GM19468 (cell line): ENCODE measurements at regions not wholly inside any gene's neighbourhood (a gene's known extent, or its start where the extent isn't known, plus 50 kb on each side); places are given as distances from the start of the nearest gene placed in this dataset.
"Not testable (repeated sequence)": the region's sequence is repeated elsewhere in the genome, so short reads cannot be mapped to it uniquely, and the experiment has no call there.

ENCODE experiments used
- ATAC-seq: cut with Tn5 transposase; IDR thresholded peaks from one replicate; pipeline ENCODE4 v1.9.1; 2021; ENCODE audit warnings: mild to moderate bottlenecking, moderate library complexity, moderate number of reproducible peaks; ENCODE audit not compliant: unreplicated experiment; ENCODE audit errors: extremely low read depth

DNA sequence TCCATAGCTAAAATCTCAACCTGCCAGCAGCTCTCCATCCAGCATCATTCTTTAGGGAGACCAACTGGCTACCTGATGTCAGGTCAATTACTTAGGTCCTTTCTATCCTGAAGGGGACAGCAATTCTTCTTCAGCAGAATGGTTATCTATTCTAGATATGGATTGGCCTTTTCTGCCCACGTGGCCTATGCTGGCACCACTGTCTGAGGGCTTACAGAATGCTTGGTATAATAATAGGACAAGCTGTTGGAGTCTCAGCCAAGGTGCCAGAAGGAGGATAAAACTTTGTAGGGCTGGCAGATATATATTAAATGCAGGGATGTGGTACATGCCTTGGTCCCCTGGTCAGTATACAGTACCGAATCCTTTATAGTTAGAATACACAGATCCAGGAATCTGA is 89.8 kb upstream of the C1GALT1C1 start:
- no peak for ATAC-seq

DNA sequence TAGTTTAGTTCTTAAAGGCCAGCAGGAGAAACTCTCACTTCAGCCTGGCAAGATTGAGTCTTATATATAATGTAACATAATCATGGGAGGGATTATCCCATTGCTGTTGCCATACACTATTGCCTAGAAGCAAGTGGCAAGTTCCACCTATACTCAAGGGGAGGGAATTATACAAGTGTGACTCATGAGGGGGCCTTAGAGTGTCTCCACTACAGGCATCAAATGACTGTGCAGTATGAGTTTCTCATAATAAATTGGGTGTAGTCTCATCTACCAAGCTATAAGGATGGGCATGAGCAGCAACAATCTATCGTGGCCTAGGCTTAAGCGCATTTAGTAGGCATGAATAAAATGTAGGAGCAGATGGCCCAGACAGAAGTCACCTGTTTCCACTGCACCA is 89.1 kb upstream of the C1GALT1C1 start:
- ATAC-seq, result no peak

DNA sequence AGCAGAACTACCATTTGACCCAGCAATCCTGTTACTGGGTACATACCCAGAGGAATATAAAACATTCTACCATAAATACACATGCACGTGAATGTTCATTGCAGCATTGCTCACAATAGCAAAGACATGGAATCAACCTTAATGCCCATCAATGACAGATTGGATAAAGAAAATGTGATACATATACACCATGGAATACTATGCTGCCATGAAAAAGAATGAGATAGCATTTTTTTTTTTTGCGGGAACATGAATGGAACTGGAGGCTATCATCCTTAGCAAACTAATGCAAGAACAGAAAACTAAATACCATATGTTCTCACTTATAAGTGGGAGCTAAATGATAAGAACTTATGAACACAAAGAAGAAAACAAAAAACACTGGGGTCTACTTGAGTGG is 72.5 kb upstream of the C1GALT1C1 start:
- ATAC-seq, result not testable (repeated sequence)

DNA sequence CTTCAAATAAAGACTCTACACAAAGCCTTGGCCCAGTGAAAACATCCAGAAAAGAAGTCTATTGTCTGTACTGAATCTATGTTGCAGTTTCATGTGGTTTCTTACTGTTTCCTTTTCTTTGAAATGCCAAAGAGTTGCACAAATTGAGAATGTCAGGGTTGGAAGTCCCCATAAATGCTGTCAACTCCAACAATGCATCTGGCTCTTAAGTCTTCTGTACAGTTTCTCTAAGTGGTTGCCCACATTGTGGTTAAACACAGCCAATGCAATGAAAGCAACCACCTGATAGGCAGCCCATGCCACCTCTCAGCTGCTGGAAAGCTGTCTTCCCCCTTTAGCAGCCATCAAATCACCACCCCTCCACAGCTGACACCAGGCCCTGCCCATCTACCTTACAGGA is 67.2 kb upstream of the C1GALT1C1 start:
- peak; percentile 56 for ATAC-seq

DNA sequence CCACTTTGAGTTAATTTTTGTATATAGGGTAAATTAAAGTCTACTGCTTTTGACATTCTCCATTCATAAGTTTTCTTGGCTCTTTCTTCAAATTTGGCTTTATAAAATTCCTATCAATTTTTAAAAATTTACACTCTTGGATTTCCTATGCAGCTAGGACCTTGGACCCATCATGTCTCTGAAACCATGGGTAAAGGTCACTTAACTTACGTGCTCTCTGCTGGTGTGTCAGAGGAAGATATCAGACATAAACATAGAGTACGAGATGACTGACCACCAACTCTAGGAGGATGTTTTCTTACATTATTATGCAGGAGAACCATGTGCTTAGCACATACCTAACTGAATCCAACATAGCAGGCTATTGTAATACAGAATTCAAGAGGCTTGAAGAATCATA is 62.5 kb upstream of the C1GALT1C1 start:
- ATAC-seq, result no peak

DNA sequence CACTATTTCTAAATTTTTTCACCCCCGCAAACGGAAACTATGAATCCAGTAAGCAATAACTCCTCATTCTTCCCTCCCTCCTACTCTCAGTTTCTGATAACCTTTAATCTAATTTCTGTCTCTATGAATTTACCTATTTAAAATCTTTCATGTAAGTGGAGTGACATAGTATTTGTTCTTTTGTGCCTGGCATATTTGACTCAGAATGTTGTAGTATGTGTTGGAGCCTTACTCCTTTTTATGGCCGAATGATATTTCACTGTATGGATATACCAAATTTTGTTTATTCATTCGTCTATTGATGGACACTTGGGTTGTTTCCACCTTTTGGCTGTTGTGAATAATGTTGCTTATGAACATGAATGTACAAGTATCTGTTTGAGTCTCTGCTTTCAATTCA is 61.1 kb upstream of the C1GALT1C1 start:
- ATAC-seq, result no peak

DNA sequence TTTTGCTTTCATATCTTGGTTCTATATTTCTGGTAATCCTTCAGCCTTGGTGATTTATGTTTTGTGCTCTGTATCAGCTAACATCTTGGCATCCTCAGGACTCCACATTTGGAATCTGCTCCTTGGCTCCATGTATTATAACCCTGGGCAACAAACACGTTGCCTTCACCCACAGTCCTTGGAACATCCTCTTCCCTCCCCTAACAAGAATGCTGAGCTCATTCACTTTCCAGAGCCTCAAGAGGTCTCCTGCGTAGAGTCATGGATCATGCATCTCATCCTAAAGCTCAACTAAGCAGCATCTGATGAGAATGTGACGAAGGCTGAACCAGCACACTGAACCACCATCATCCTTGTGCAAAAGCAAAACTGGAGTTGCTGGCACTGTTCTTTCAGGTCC is 60.5 kb upstream of the C1GALT1C1 start:
- ATAC-seq, result no peak

DNA sequence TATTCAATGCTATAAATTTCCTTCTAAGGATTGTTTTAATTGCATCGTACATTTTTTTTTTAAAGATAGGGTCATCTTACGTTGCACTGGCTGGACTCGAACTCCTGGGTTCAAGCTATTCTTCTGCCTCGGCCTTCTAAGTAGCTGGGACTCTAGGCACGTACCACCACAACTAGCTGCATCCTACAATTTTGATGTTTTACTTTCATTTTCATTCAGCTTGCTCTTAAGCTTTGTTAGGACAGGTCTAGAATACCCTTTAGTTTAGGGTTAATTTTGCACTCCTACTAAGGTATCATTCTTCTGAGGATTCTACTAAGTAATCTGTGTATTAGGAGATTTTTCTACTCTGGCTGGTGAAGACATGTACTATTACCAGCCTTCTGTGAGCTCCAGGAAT is 50.2 kb upstream of the C1GALT1C1 start:
- ATAC-seq, result no peak
